Subcutaneous abdominal adipose tissue (tissue), 5 donors: ENCODE measurements at regions not wholly inside any gene's neighbourhood (a gene's known extent, or its start where the extent isn't known, plus 50 kb on each side); places are given as distances from the start of the nearest gene placed in this dataset.
"Not testable (repeated sequence)": the region's sequence is repeated elsewhere in the genome, so short reads cannot be mapped to it uniquely, and the experiment has no call there.

Experiments used
- H3K27ac ChIP-seq: one replicate; pipeline ENCODE4 v1.7.0; 2013; ENCODE audit warnings: low read depth, mild to moderate bottlenecking, inconsistent platforms, low read length, moderate library complexity
- H3K27me3 ChIP-seq, 5 donors: one replicate each; pipeline ENCODE4 v1.7.0; 2013; ENCODE audit warnings: low read length in 5 of 5, inconsistent platforms in 1 of 5; ENCODE audit not compliant: control insufficient read depth in 5 of 5, insufficient read depth in 4 of 5
- H3K36me3 ChIP-seq, 5 donors: one replicate each; pipeline ENCODE4 v1.7.0; 2013; ENCODE audit warnings: low read length in 5 of 5; ENCODE audit not compliant: control insufficient read depth in 5 of 5, insufficient read depth in 5 of 5
- H3K4me1 ChIP-seq, 5 donors: one replicate each; pipeline ENCODE4 v1.7.0; 2013; ENCODE audit warnings: low read length in 5 of 5, mild to moderate bottlenecking in 3 of 5, moderate library complexity in 1 of 5; ENCODE audit not compliant: control insufficient read depth in 5 of 5, insufficient read depth in 5 of 5
- H3K4me3 ChIP-seq, 5 donors: one replicate each; pipeline ENCODE4 v1.7.0; 2013; ENCODE audit warnings: low read length in 5 of 5, low read depth in 1 of 5
- H3K9ac ChIP-seq, 5 donors: one replicate each; pipeline ENCODE4 v1.7.0; 2013; ENCODE audit warnings: low read length in 5 of 5, mild to moderate bottlenecking in 4 of 5, moderate library complexity in 3 of 5
- H3K9me3 ChIP-seq, 5 donors: one replicate each; pipeline ENCODE4 v1.7.0; 2013; ENCODE audit warnings: low read length in 5 of 5; ENCODE audit not compliant: control insufficient read depth in 5 of 5
- donor health status: healthy.
- donor health status: healthy.
- donor health status: healthy.
- donor health status: healthy.
- donor health status: healthy.

- no peaks in the 10 kb centered on the region for H3K9me3 ChIP-seq
- no peaks in the 10 kb centered on the region for H3K4me1 ChIP-seq
- no peak overlapping the region for H3K9ac ChIP-seq
- no peaks in the 10 kb centered on the region for H3K27me3 ChIP-seq
- no peak overlapping the region for H3K27ac ChIP-seq
- no peaks in the 10 kb centered on the region for H3K36me3 ChIP-seq
- no peak overlapping the region for H3K4me3 ChIP-seq
These were observed 210.0 kb upstream of the IGFBP7 start for GRCh38 chr4:57320217-57320616.

GRCh38 chr4:57318703-57319102, 208.5 kb upstream of the IGFBP7 start:
- no peaks in the 10 kb centered on the region for H3K4me1 ChIP-seq
- H3K4me3 ChIP-seq, result no peak overlapping the region
- H3K27ac ChIP-seq, result no peak overlapping the region
- H3K27me3 ChIP-seq, result no peaks in the 10 kb centered on the region
- no peak overlapping the region for H3K9ac ChIP-seq
- H3K9me3 ChIP-seq, result no peaks in the 10 kb centered on the region
- H3K36me3 ChIP-seq, result no peaks in the 10 kb centered on the region

GRCh38 chr4:57314636-57315035, 204.5 kb upstream of the IGFBP7 start:
- Histone ChIP-seq H3K27me3 (no peaks in the 10 kb centered on the region), H3K36me3 (no peaks in the 10 kb centered on the region), H3K9me3 (no peaks in the 10 kb centered on the region), H3K9ac (no peak overlapping the region), H3K4me3 (no peak overlapping the region), H3K27ac (no peak overlapping the region), H3K4me1 (no peaks in the 10 kb centered on the region)

- Histone ChIP-seq H3K4me3 (no peak overlapping the region), H3K9ac (no peak overlapping the region), H3K4me1 (no peaks in the 10 kb centered on the region), H3K27ac (no peak overlapping the region), H3K27me3 (no peaks in the 10 kb centered on the region), H3K9me3 (no peaks in the 10 kb centered on the region), H3K36me3 (no peaks in the 10 kb centered on the region)
These were observed 202.1 kb upstream of the IGFBP7 start for GRCh38 chr4:57312296-57312695.

- no peaks in the 10 kb centered on the region for H3K9me3 ChIP-seq
- H3K9ac ChIP-seq, result no peak overlapping the region
- H3K27ac ChIP-seq, result no peak overlapping the region
- no peaks in the 10 kb centered on the region for H3K27me3 ChIP-seq
- H3K4me3 ChIP-seq, result no peak overlapping the region
- H3K36me3 ChIP-seq, result no peaks in the 10 kb centered on the region
- no peaks in the 10 kb centered on the region for H3K4me1 ChIP-seq
These were observed 199.5 kb upstream of the IGFBP7 start for GRCh38 chr4:57309658-57310057.

- H3K9ac ChIP-seq, result no peak overlapping the region
- H3K4me3 ChIP-seq, result no peak overlapping the region
- no peaks in the 10 kb centered on the region for H3K9me3 ChIP-seq
- H3K27ac ChIP-seq, result no peak overlapping the region
- no peaks in the 10 kb centered on the region for H3K27me3 ChIP-seq
- no peaks in the 10 kb centered on the region for H3K4me1 ChIP-seq
- no peaks in the 10 kb centered on the region for H3K36me3 ChIP-seq
These were observed 198.1 kb upstream of the IGFBP7 start for GRCh38 chr4:57308301-57308700.

- no peak overlapping the region for H3K9ac ChIP-seq
- no peak overlapping the region for H3K4me3 ChIP-seq
- H3K27me3 ChIP-seq, result no peaks in the 10 kb centered on the region
- no peaks in the 10 kb centered on the region for H3K9me3 ChIP-seq
- no peak overlapping the region for H3K27ac ChIP-seq
- no peaks in the 10 kb centered on the region for H3K36me3 ChIP-seq
- H3K4me1 ChIP-seq, result no peaks in the 10 kb centered on the region
These were observed 195.7 kb upstream of the IGFBP7 start for GRCh38 chr4:57305836-57306235.

- Histone ChIP-seq H3K4me3 (no peak overlapping the region), H3K4me1 (no peaks in the 10 kb centered on the region), H3K9me3 (peaks cover 0 to 5% (median 0%) of the 10 kb centered on the region in 5 donors), H3K9ac (no peak overlapping the region), H3K27me3 (no peaks in the 10 kb centered on the region), H3K36me3 (no peaks in the 10 kb centered on the region), H3K27ac (no peak overlapping the region)
These were observed 193.0 kb upstream of the IGFBP7 start for GRCh38 chr4:57303012-57303751.

- not testable (repeated sequence) for H3K4me1 ChIP-seq, H3K27ac ChIP-seq, H3K4me3 ChIP-seq, H3K36me3 ChIP-seq, H3K27me3 ChIP-seq, H3K9ac ChIP-seq, H3K9me3 ChIP-seq
These were observed 190.1 kb upstream of the IGFBP7 start for GRCh38 chr4:57300300-57300699.

GRCh38 chr4:57291911-57292310, 181.7 kb upstream of the IGFBP7 start:
- Histone ChIP-seq H3K4me1 (no peaks in the 10 kb centered on the region), H3K27ac (no peak overlapping the region), H3K9me3 (no peaks in the 10 kb centered on the region), H3K9ac (no peak overlapping the region), H3K4me3 (no peak overlapping the region), H3K27me3 (no peaks in the 10 kb centered on the region), H3K36me3 (no peaks in the 10 kb centered on the region)
